K562 (cell line): ENCODE measurements at regions not wholly inside any gene's neighbourhood (a gene's known extent, or its start where the extent isn't known, plus 50 kb on each side); places are given as distances from the start of the nearest gene placed in this dataset.

Experiments
- ATAC-seq: fragments of 200-7000 bp; cut with Tn5 transposase; 3 replicates; pipeline ENCODE4 v1.9.1; 2020; ENCODE audit warnings: moderate library complexity
- BruUV-seq: library from RNA; stranded (reverse); fragments of 400-500 nt; replicated peaks from 2 replicates; lab custom pipeline; 2021; lab: Mats Ljungman, UMichigan
- CTCF ChIA-PET: fragments of 300-600 bp; formaldehyde crosslinking; extraction: SDS; loops from one replicate; lab custom pipeline; 2021; ENCODE audit warnings: low intra/inter-chr PET ratio; lab: Yijun Ruan, JAX
- POLR2A ChIA-PET: fragments of 300-600, 350-650 bp; sonication (Branson Sonifier 250); formaldehyde crosslinking; extraction: SDS; loops from one replicate; lab custom pipeline; 2021; ENCODE audit warnings: antibody characterized with exemption, inconsistent platforms; lab: Yijun Ruan, JAX
- DNase-seq, 4 experiments: peaks; one replicate each; pipeline versions ENCODE4 v3.0.0 to v3.0.0-alpha.2; 2011 to 2018; ENCODE audit warnings: low spot score in 3 of 4, mixed read lengths in 3 of 4; ENCODE audit errors: extremely low read depth in 1 of 4
- FAIRE-seq: peaks from 2 replicates; lab custom pipeline; 2011; peaks lifted over from hg19 to GRCh38; lab: Jason Lieb, UNC
- H2AFZ ChIP-seq: 2 replicates; pipeline ENCODE4 v1.6.0; 2011; ENCODE audit warnings: low read depth, low read length, control low read depth, inconsistent platforms
- H3K27ac ChIP-seq: fragments of 200-600 bp; 3 replicates; pipeline ENCODE4 v1.8.0; 2011; ENCODE audit warnings: low read depth, mild to moderate bottlenecking, control low read depth, inconsistent platforms, low read length, moderate library complexity, mixed read lengths; ENCODE audit errors: extremely low read depth
- H3K27me3 ChIP-seq, 2 experiments: fragments of 300-600 bp in 1 of 2; 2 replicates in 1 of 2; 3 replicates in 1 of 2; pipeline versions ENCODE4 v1.6.0 to v1.8.0; 2011; ENCODE audit warnings: inconsistent platforms in 2 of 2, low read length in 2 of 2, mild to moderate bottlenecking in 1 of 2, mixed read lengths in 1 of 2, moderate library complexity in 1 of 2; ENCODE audit not compliant: control insufficient read depth in 2 of 2, insufficient read depth in 2 of 2
- H3K36me3 ChIP-seq: fragments of 300-600 bp; 3 replicates; pipeline ENCODE4 v1.8.0; 2011; ENCODE audit warnings: mild to moderate bottlenecking, low read length, inconsistent platforms; ENCODE audit not compliant: control insufficient read depth, insufficient read depth
- H3K4me1 ChIP-seq, 2 experiments: fragments of 200-600 bp in 1 of 2; replicated peaks in 1 of 2; 2 replicates in 1 of 2; 3 replicates in 1 of 2; pipeline versions ENCODE4 v1.5.1 to v1.8.0; 2011; ENCODE audit warnings: inconsistent platforms in 2 of 2, low read length in 2 of 2, mild to moderate bottlenecking in 1 of 2, mixed read lengths in 1 of 2, moderate library complexity in 1 of 2; ENCODE audit not compliant: control insufficient read depth in 2 of 2, insufficient read depth in 2 of 2
- H3K4me2 ChIP-seq: 2 replicates; pipeline ENCODE4 v1.6.1; 2011; ENCODE audit warnings: low read length, control low read depth, inconsistent platforms, mixed read lengths; ENCODE audit not compliant: insufficient read depth
- H3K4me3 ChIP-seq: fragments of 200-600 bp; sonication (generic), shearing (Covaris generic); 2 replicates; pipeline ENCODE4 v1.5.1; 2016; ENCODE audit warnings: control low read depth, inconsistent platforms
- H3K79me2 ChIP-seq: fragments of 200-600 bp; 3 replicates; pipeline ENCODE4 v1.8.0; 2011; ENCODE audit warnings: low read length, inconsistent platforms; ENCODE audit not compliant: control insufficient read depth, insufficient read depth
- H3K9ac ChIP-seq, 2 experiments: 2 replicates each; pipeline versions ENCODE4 v1.6.0 to v1.6.1; 2011; ENCODE audit warnings: low read depth in 2 of 2, low read length in 2 of 2, control low read depth in 1 of 2, inconsistent platforms in 1 of 2, mild to moderate bottlenecking in 1 of 2, mixed read lengths in 1 of 2; ENCODE audit not compliant: insufficient read depth in 1 of 2
- H3K9me1 ChIP-seq: one replicate; pipeline ENCODE4 v1.6.0; 2011; ENCODE audit warnings: inconsistent platforms, mild to moderate bottlenecking, low read length, moderate library complexity; ENCODE audit not compliant: control insufficient read depth, insufficient read depth
- H3K9me3 ChIP-seq: replicated peaks from 2 replicates; pipeline ENCODE4 v1.5.1; 2011; ENCODE audit warnings: low read depth, low read length, inconsistent platforms; ENCODE audit not compliant: control insufficient read depth, insufficient read depth
- H4K20me1 ChIP-seq: replicated peaks from 2 replicates; pipeline ENCODE4 v1.6.1; 2011; ENCODE audit warnings: low read length, inconsistent platforms, mixed read lengths; ENCODE audit not compliant: control insufficient read depth, insufficient read depth
- LARP7 ChIP-seq: fragments of 450-650 bp; IDR thresholded peaks from 2 replicates; pipeline ENCODE4 v1.6.1; 2016
- MCM7 ChIP-seq, 2 experiments: fragments of 450-650 bp; IDR thresholded peaks; 2 replicates each; pipeline ENCODE4 v1.6.1; 2016 to 2018
- NFE2 ChIP-seq: IDR thresholded peaks from 2 replicates; pipeline ENCODE4 v1.6.1; 2014; ENCODE audit warnings: antibody characterized with exemption, low read depth
- NFRKB ChIP-seq: fragments of 450-650 bp; IDR thresholded peaks from 2 replicates; pipeline ENCODE4 v1.6.1; 2016; ENCODE audit warnings: low read depth
- NFYB ChIP-seq: IDR thresholded peaks from 2 replicates; pipeline ENCODE4 v1.6.1; 2011; ENCODE audit warnings: mild to moderate bottlenecking, moderate library complexity; ENCODE audit not compliant: insufficient read length; ENCODE audit errors: extremely low read depth
- PYGO2 ChIP-seq: fragments of 450-650 bp; IDR thresholded peaks from 2 replicates; pipeline ENCODE4 v1.6.1; 2016; ENCODE audit warnings: mild to moderate bottlenecking, missing genetic modification characterization, moderate library complexity, missing compliant biosample characterization
- RBM15 ChIP-seq: fragments of 200-400 bp; formaldehyde crosslinking; IDR thresholded peaks from 2 replicates; pipeline ENCODE4 v1.6.1; 2018; ENCODE audit warnings: mild to moderate bottlenecking, low read length, moderate library complexity; ENCODE audit not compliant: insufficient read depth
- RUNX1 ChIP-seq: sonication (generic); IDR thresholded peaks from 2 replicates; pipeline ENCODE4 v1.6.1; 2016; ENCODE audit warnings: antibody characterized with exemption, low read depth
- TEAD2 ChIP-seq: fragments of 450-650 bp; IDR thresholded peaks from 2 replicates; pipeline ENCODE4 v1.6.1; 2016; ENCODE audit warnings: missing genetic modification characterization, control low read depth, missing compliant biosample characterization
- ZNF134 ChIP-seq: fragments of 250-450 bp; sonication (Bioruptor Pico); conservative IDR thresholded peaks from 2 replicates; pipeline ENCODE4 v1.4.0; 2020
- ZNF146 ChIP-seq: IDR thresholded peaks from one replicate; pipeline ENCODE4 v1.6.1; 2018; ENCODE audit warnings: missing compliant biosample characterization; ENCODE audit not compliant: unreplicated experiment
- ZNF224 ChIP-seq: sonication (generic); formaldehyde crosslinking; IDR thresholded peaks from 2 replicates; pipeline ENCODE4 v1.8.0; 2022; ENCODE audit warnings: mild to moderate bottlenecking, missing genetic modification reagents
- WGBS: fragments of 100-300 bp; shearing (Covaris generic); methylation state at CpG from one replicate; pipeline ENCODE4 v1.1.6; 2016; ENCODE audit warnings: low coverage, mixed read lengths; ENCODE audit not compliant: insufficient coverage; ENCODE audit errors: missing lambda C conversion rate; 5-methylcytosine and 5-hydroxymethylcytosine counted together
- in situ Hi-C: fragments of 300-500 bp; cut with MboI; formaldehyde crosslinking; loops from 4 replicates; pipeline ENCODE4 v1.15.0; 2018; ENCODE audit warnings: inconsistent platforms, mixed read lengths
- intact Hi-C: fragments of 100-400 bp; cut with micrococcal nuclease; formaldehyde crosslinking; loops from 2 replicates; pipeline ENCODE4 v1.14.2; 2022
- TF ChIP-seq, protein P1 (sequence below): sonication (generic); formaldehyde crosslinking; IDR thresholded peaks from 2 replicates; pipeline ENCODE4 v1.8.0; 2022; ENCODE audit warnings: mild to moderate bottlenecking, missing genetic modification reagents
- TF ChIP-seq, protein P2 (sequence below): sonication (generic); formaldehyde crosslinking; IDR thresholded peaks from 2 replicates; pipeline ENCODE4 v1.8.1; 2023; ENCODE audit warnings: mild to moderate bottlenecking, missing genetic modification reagents
- TF ChIP-seq, protein P3 (sequence below): sonication (generic); formaldehyde crosslinking; IDR thresholded peaks from 2 replicates; pipeline ENCODE4 v1.8.1; 2023; ENCODE audit warnings: mild to moderate bottlenecking, missing genetic modification reagents

DNA sequence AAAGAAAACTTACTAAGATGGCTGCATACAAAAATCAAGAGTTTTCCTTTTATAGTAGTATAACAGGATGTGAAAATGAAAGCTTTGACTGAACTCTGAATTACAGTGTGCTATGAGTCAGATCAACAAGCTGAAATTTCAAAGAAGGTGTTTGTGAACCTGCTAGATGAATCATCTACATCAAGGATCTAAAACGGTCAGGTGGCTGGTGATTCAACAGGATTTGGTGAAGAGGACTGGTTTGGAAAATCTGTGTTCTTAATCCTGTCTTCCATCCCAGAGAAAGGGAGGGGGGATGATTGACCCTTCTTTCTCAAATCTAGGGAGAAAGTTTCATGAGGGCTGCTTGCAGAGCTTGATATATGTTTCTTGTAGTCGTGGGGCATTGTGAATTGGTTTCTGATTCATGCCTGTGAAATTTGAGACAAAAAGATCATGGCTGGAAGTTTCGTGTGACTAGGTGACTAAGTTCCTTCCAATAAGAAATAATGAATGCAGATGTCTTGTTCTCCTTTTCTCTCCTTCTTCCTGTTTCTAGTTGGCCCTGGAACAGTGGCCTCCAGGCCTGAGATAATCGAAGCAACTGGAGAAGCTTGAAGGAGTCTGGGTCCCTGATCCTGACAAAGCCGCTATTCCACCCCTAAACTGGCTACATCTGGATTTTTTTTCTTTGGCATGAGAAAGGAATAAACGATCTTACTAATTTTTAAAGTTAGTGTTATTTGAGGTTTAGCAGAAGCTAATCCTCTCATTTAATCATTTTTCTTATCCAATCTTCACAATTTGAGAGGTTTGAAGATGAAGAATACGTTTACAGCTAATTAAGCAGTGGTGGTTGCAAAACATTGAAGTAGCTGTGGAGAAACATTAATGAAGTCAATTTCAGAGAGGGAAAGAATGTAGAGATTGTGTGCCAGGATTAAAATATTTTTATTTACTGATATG, 67.2 kb downstream of the MRPS30 start:
- Histone ChIP-seq H3K79me2 (no peaks in the 10 kb centered on the region), H3K4me1 (no peaks in the 10 kb centered on the region), H3K4me2 (no peak overlapping the region), H3K4me3 (no peak overlapping the region), H3K36me3 (no peaks in the 10 kb centered on the region), H4K20me1 (no peaks in the 10 kb centered on the region), H3K9ac (no peak overlapping the region), H3K27ac (no peak overlapping the region), H3K27me3 (no peaks in the 10 kb centered on the region), H3K9me1 (no peaks in the 10 kb centered on the region), H2AFZ (no peak overlapping the region), H3K9me3 (no peaks in the 10 kb centered on the region)
- intact Hi-C loops (no loop called here), in situ Hi-C loops (no loop called here)
- FAIRE-seq (no peak), DNase-seq (no peak), ATAC-seq (no peak)
- no TSS peak for BruUV-seq
- POLR2A ChIA-PET: no interaction called here
- CTCF ChIA-PET: no interaction called here
- WGBS: 2% methylated on average over 7 of the region's 7 CpGs
- TF ChIP-seq, protein P1, sequence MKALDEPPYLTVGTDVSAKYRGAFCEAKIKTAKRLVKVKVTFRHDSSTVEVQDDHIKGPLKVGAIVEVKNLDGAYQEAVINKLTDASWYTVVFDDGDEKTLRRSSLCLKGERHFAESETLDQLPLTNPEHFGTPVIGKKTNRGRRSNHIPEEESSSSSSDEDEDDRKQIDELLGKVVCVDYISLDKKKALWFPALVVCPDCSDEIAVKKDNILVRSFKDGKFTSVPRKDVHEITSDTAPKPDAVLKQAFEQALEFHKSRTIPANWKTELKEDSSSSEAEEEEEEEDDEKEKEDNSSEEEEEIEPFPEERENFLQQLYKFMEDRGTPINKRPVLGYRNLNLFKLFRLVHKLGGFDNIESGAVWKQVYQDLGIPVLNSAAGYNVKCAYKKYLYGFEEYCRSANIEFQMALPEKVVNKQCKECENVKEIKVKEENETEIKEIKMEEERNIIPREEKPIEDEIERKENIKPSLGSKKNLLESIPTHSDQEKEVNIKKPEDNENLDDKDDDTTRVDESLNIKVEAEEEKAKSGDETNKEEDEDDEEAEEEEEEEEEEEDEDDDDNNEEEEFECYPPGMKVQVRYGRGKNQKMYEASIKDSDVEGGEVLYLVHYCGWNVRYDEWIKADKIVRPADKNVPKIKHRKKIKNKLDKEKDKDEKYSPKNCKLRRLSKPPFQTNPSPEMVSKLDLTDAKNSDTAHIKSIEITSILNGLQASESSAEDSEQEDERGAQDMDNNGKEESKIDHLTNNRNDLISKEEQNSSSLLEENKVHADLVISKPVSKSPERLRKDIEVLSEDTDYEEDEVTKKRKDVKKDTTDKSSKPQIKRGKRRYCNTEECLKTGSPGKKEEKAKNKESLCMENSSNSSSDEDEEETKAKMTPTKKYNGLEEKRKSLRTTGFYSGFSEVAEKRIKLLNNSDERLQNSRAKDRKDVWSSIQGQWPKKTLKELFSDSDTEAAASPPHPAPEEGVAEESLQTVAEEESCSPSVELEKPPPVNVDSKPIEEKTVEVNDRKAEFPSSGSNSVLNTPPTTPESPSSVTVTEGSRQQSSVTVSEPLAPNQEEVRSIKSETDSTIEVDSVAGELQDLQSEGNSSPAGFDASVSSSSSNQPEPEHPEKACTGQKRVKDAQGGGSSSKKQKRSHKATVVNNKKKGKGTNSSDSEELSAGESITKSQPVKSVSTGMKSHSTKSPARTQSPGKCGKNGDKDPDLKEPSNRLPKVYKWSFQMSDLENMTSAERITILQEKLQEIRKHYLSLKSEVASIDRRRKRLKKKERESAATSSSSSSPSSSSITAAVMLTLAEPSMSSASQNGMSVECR (CRISPR knock-in tag): no peak
- TF ChIP-seq LARP7 (no peak), ZNF134 (CRISPR knock-in tag) (no peak), NFE2 (no peak), RBM15 (no peak), MCM7 (IDR thresholded peaks at IDR 0.05) (no peak), ZNF224 (no peak), PYGO2 (tag) (no peak), NFYB (no peak), ZNF146 (no peak), NFRKB (no peak), TEAD2 (tag) (no peak), RUNX1 (no peak)
- TF ChIP-seq, protein P2, sequence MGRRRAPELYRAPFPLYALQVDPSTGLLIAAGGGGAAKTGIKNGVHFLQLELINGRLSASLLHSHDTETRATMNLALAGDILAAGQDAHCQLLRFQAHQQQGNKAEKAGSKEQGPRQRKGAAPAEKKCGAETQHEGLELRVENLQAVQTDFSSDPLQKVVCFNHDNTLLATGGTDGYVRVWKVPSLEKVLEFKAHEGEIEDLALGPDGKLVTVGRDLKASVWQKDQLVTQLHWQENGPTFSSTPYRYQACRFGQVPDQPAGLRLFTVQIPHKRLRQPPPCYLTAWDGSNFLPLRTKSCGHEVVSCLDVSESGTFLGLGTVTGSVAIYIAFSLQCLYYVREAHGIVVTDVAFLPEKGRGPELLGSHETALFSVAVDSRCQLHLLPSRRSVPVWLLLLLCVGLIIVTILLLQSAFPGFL (CRISPR knock-in tag): no peak
- TF ChIP-seq, protein P3, sequence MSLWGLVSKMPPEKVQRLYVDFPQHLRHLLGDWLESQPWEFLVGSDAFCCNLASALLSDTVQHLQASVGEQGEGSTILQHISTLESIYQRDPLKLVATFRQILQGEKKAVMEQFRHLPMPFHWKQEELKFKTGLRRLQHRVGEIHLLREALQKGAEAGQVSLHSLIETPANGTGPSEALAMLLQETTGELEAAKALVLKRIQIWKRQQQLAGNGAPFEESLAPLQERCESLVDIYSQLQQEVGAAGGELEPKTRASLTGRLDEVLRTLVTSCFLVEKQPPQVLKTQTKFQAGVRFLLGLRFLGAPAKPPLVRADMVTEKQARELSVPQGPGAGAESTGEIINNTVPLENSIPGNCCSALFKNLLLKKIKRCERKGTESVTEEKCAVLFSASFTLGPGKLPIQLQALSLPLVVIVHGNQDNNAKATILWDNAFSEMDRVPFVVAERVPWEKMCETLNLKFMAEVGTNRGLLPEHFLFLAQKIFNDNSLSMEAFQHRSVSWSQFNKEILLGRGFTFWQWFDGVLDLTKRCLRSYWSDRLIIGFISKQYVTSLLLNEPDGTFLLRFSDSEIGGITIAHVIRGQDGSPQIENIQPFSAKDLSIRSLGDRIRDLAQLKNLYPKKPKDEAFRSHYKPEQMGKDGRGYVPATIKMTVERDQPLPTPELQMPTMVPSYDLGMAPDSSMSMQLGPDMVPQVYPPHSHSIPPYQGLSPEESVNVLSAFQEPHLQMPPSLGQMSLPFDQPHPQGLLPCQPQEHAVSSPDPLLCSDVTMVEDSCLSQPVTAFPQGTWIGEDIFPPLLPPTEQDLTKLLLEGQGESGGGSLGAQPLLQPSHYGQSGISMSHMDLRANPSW (CRISPR knock-in tag): no peak
